IMR-90 (cell line): ENCODE measurements at regions not wholly inside any gene's neighbourhood (a gene's known extent, or its start where the extent isn't known, plus 50 kb on each side); places are given as distances from the start of the nearest gene placed in this dataset.
A peak's percentile ranks its signal among the peaks of the same experiment; 100 is the strongest.

ENCODE experiments used
- ATAC-seq: fragments of 200-7000 bp; cut with Tn5 transposase; 2 replicates; pipeline ENCODE4 v1.9.1; 2020; ENCODE audit warnings: low read depth, mild to moderate bottlenecking, moderate library complexity
- BruUV-seq: library from RNA; stranded (reverse); fragments of 400-500 nt; replicated peaks from 2 replicates; lab custom pipeline; 2021; lab: Mats Ljungman, UMichigan
- CTCF ChIA-PET: fragments of 300-600 bp; formaldehyde crosslinking; extraction: SDS; loops from one replicate; lab custom pipeline; 2021; ENCODE audit warnings: antibody characterized with exemption; lab: Yijun Ruan, JAX
- POLR2A ChIA-PET: fragments of 300-600 bp; sonication (Branson Sonifier 250); formaldehyde crosslinking; loops from one replicate; lab custom pipeline; 2022; ENCODE audit warnings: antibody characterized with exemption; ENCODE audit not compliant: unreplicated experiment; lab: Charles Lee
- DNase-seq: peaks from one replicate; pipeline ENCODE4 v3.0.0; 2013
- H2AFZ ChIP-seq: replicated peaks from 2 replicates; pipeline ENCODE3; 2013; ENCODE audit warnings: low read length, mild to moderate bottlenecking; ENCODE audit not compliant: poor library complexity
- H2AK5ac ChIP-seq: 2 replicates; pipeline ENCODE4 v1.6.1; 2013; ENCODE audit warnings: low read depth, low read length, inconsistent platforms
- H2AK9ac ChIP-seq: replicated peaks from 2 replicates; pipeline ENCODE3; 2013; ENCODE audit warnings: mild to moderate bottlenecking, low read depth, low read length, moderate library complexity; ENCODE audit not compliant: poor library complexity
- H2BK120ac ChIP-seq: 2 replicates; pipeline ENCODE4 v1.6.1; 2013; ENCODE audit warnings: low read depth, low read length, inconsistent platforms
- H2BK15ac ChIP-seq: 3 replicates; pipeline ENCODE4 v1.6.1; 2013; ENCODE audit warnings: low read depth, low read length, inconsistent platforms
- H2BK20ac ChIP-seq: 2 replicates; pipeline ENCODE4 v1.6.1; 2013; ENCODE audit warnings: low read depth, mild to moderate bottlenecking, inconsistent platforms, low read length, moderate library complexity
- H2BK5ac ChIP-seq: 2 replicates; pipeline ENCODE4 v1.6.1; 2013; ENCODE audit warnings: mild to moderate bottlenecking, low read depth, low read length, inconsistent platforms; ENCODE audit not compliant: poor library complexity, severe bottlenecking
- H3K14ac ChIP-seq: replicated peaks from 2 replicates; pipeline ENCODE4 v1.6.1; 2013; ENCODE audit warnings: low read depth, low read length, inconsistent platforms
- H3K18ac ChIP-seq: 2 replicates; pipeline ENCODE4 v1.6.1; 2013; ENCODE audit warnings: low read depth, low read length, control low read depth
- H3K23ac ChIP-seq: 2 replicates; pipeline ENCODE4 v1.6.1; 2013; ENCODE audit warnings: low read depth, low read length, inconsistent platforms
- H3K27ac ChIP-seq: 2 replicates; pipeline ENCODE4 v1.5.1; 2013; ENCODE audit warnings: mild to moderate bottlenecking, control low read depth, low read length; ENCODE audit not compliant: insufficient read depth
- H3K27me3 ChIP-seq: 2 replicates; pipeline ENCODE4 v1.6.1; 2013; ENCODE audit warnings: low read length; ENCODE audit not compliant: control insufficient read depth, insufficient read depth
- H3K36me3 ChIP-seq: 2 replicates; pipeline ENCODE4 v1.6.1; 2013; ENCODE audit warnings: low read length, mixed read lengths; ENCODE audit not compliant: control insufficient read depth, insufficient read depth
- H3K4ac ChIP-seq: 2 replicates; pipeline ENCODE4 v1.6.1; 2013; ENCODE audit warnings: low read depth, low read length, inconsistent platforms
- H3K4me1 ChIP-seq: 2 replicates; pipeline ENCODE4 v1.6.1; 2013; ENCODE audit warnings: low read length, mixed read lengths; ENCODE audit not compliant: control insufficient read depth, insufficient read depth
- H3K4me2 ChIP-seq: 2 replicates; pipeline ENCODE4 v1.6.1; 2013; ENCODE audit warnings: low read depth, mild to moderate bottlenecking, control low read depth, low read length, moderate library complexity
- H3K4me3 ChIP-seq: 2 replicates; pipeline ENCODE4 v1.5.1; 2013; ENCODE audit warnings: low read depth, mild to moderate bottlenecking, control low read depth, low read length, moderate library complexity; ENCODE audit not compliant: insufficient read depth
- H3K56ac ChIP-seq: 2 replicates; pipeline ENCODE4 v1.6.1; 2013; ENCODE audit warnings: low read length, inconsistent platforms; ENCODE audit not compliant: insufficient read depth; ENCODE audit errors: extremely low read depth
- H3K79me1 ChIP-seq, 2 experiments: 2 replicates each; pipeline ENCODE4 v1.6.1; 2013; ENCODE audit warnings: low read length in 2 of 2, inconsistent platforms in 1 of 2, low read depth in 1 of 2
- H3K9ac ChIP-seq: 2 replicates; pipeline ENCODE4 v1.6.1; 2013; ENCODE audit warnings: low read depth, low read length, control low read depth
- H3K9me1 ChIP-seq: 2 replicates; pipeline ENCODE4 v1.6.1; 2013; ENCODE audit warnings: low read length, inconsistent platforms; ENCODE audit not compliant: insufficient read depth
- H3K9me3 ChIP-seq: 2 replicates; pipeline ENCODE4 v1.6.1; 2013; ENCODE audit warnings: low read length; ENCODE audit not compliant: control insufficient read depth, insufficient read depth
- H4K20me1 ChIP-seq: 2 replicates; pipeline ENCODE4 v1.6.1; 2013; ENCODE audit warnings: low read length, inconsistent platforms; ENCODE audit not compliant: insufficient read depth
- H4K5ac ChIP-seq: 2 replicates; pipeline ENCODE4 v1.6.1; 2013; ENCODE audit warnings: mild to moderate bottlenecking, low read depth, low read length, control low read depth
- H4K8ac ChIP-seq, 2 experiments: 2 replicates each; pipeline ENCODE4 v1.6.1; 2013; ENCODE audit warnings: low read depth in 2 of 2, low read length in 2 of 2, control low read depth in 1 of 2, inconsistent platforms in 1 of 2
- H4K91ac ChIP-seq: 2 replicates; pipeline ENCODE4 v1.6.1; 2013; ENCODE audit warnings: low read depth, low read length, inconsistent platforms; ENCODE audit not compliant: insufficient read depth
- CTCF ChIP-seq: conservative IDR thresholded peaks from 2 replicates; pipeline ENCODE4 v1.5.1; 2012; ENCODE audit warnings: mild to moderate bottlenecking, low read depth, low read length, improper control_type of control experiment
- MAZ ChIP-seq: IDR thresholded peaks from 2 replicates; pipeline ENCODE4 v1.6.1; 2012; ENCODE audit warnings: low read depth, mild to moderate bottlenecking, low read length, improper control_type of control experiment, moderate library complexity, borderline replicate concordance
- MXI1 ChIP-seq: IDR thresholded peaks from 2 replicates; pipeline ENCODE4 v1.6.1; 2012; ENCODE audit warnings: low read depth, mild to moderate bottlenecking, low read length, moderate library complexity, borderline replicate concordance
- NFE2L2 ChIP-seq: fragments of 150-350 bp; IDR thresholded peaks from 2 replicates; pipeline ENCODE4 v1.6.1; 2016; ENCODE audit warnings: low read depth, mild to moderate bottlenecking, low read length
- SMC3 ChIP-seq: fragments of 150-350 bp; IDR thresholded peaks from 2 replicates; pipeline ENCODE4 v1.6.1; 2016; ENCODE audit warnings: low read depth, mild to moderate bottlenecking, antibody characterized with exemption, low read length, moderate library complexity
- WGBS, 2 experiments: methylation state at CpG; one replicate each; pipeline versions ENCODE4 v1.1.5 to v1.1.7; 2013; ENCODE audit warnings: missing lambda C conversion rate in 2 of 2; ENCODE audit not compliant: insufficient read length in 1 of 2; ENCODE audit errors: extremely low coverage in 2 of 2; 5-methylcytosine and 5-hydroxymethylcytosine counted together
- dilution Hi-C: fragments of 300-500 bp; cut with HindIII; formaldehyde crosslinking; loops from one replicate; pipeline ENCODE4 v1.14.3; 2018; ENCODE audit warnings: low sequenced_read_pairs; ENCODE audit not compliant: unreplicated experiment
- in situ Hi-C: fragments of 300-500 bp; cut with MboI; formaldehyde crosslinking; loops from 3 replicates; pipeline ENCODE4 v1.14.3; 2019; ENCODE audit warnings: low sequenced_read_pairs, inconsistent platforms, mixed read lengths
- intact Hi-C: fragments of 100-400 bp; cut with micrococcal nuclease; formaldehyde crosslinking; loops from 2 replicates; pipeline ENCODE4 v1.10.0; 2022

GRCh38 chr9:79259858-79260257, 311.9 kb upstream of the TLE4 start:
- H3K18ac ChIP-seq = no peak overlapping the region
- H4K8ac ChIP-seq = no peak overlapping the region
- no peak overlapping the region for H4K5ac ChIP-seq
- no peaks in the 10 kb centered on the region for H3K36me3 ChIP-seq
- H4K20me1 ChIP-seq = no peaks in the 10 kb centered on the region
- no TSS peak for BruUV-seq
- in situ Hi-C loops (no loop called here), dilution Hi-C loops (no loop called here), intact Hi-C loops (no loop called here)
- H3K27ac ChIP-seq = no peak overlapping the region
- H2AK9ac ChIP-seq = no peak overlapping the region
- H3K79me1 ChIP-seq = no peaks in the 10 kb centered on the region
- ATAC-seq (no peak), DNase-seq (no peak)
- no peaks in the 10 kb centered on the region; the same call in 1 of the 2 replicates for H3K4me1 ChIP-seq
- ChIA-PET POLR2A (no interaction called here), CTCF (no interaction called here)
- no peak overlapping the region for H3K23ac ChIP-seq
- no peak overlapping the region for H3K4ac ChIP-seq
- H2BK15ac ChIP-seq = no peak overlapping the region
- no peaks in the 10 kb centered on the region for H3K9me1 ChIP-seq
- peaks cover 6% of the 10 kb centered on the region; the same call in 1 of the 2 replicates for H3K27me3 ChIP-seq
- H3K14ac ChIP-seq = no peak overlapping the region
- H3K9ac ChIP-seq = no peak overlapping the region
- TF ChIP-seq SMC3 (no peak), NFE2L2 (0 out of 2 replicates have a peak, but pooled peaks have one; percentile 6), MXI1 (no peak), CTCF (no peak), MAZ (no peak)
- H2BK120ac ChIP-seq = no peak overlapping the region
- no peak overlapping the region for H2BK5ac ChIP-seq
- H3K9me3 ChIP-seq = peaks cover 1% of the 10 kb centered on the region; the same call in 1 of the 2 replicates
- 93% methylated on average over 2 of the region's 4 CpGs; no CpG with 5 or more reads in 1 of the 2 experiments for WGBS, 2 experiments
- H3K4me3 ChIP-seq = no peak overlapping the region
- H4K91ac ChIP-seq = no peak overlapping the region
- no peak overlapping the region for H2BK20ac ChIP-seq
- no peak overlapping the region for H3K4me2 ChIP-seq
- no peak overlapping the region for H3K56ac ChIP-seq
- H2AK5ac ChIP-seq = no peak overlapping the region
- H2AFZ ChIP-seq = no peak overlapping the region
